HG03571 (cell line): ENCODE measurements at regions not wholly inside any gene's neighbourhood (a gene's known extent, or its start where the extent isn't known, plus 50 kb on each side); places are given as distances from the start of the nearest gene placed in this dataset.
"Not testable (repeated sequence)": the region's sequence is repeated elsewhere in the genome, so short reads cannot be mapped to it uniquely, and the experiment has no call there.

Experiments used
- ATAC-seq: cut with Tn5 transposase; IDR thresholded peaks from one replicate; pipeline ENCODE4 v1.9.1; 2021; ENCODE audit not compliant: unreplicated experiment

GRCh38 chr4:60926624-60927023, 273.5 kb upstream of the ADGRL3 start:
- ATAC-seq, result no peak

- ATAC-seq, result no peak
These were observed 269.3 kb upstream of the ADGRL3 start for GRCh38 chr4:60930866-60931265.

- ATAC-seq, result no peak
These were observed 265.4 kb upstream of the ADGRL3 start for GRCh38 chr4:60934566-60935295.

GRCh38 chr4:60938181-60938580, 261.9 kb upstream of the ADGRL3 start:
- no peak for ATAC-seq

- ATAC-seq, result no peak
These were observed 261.5 kb upstream of the ADGRL3 start for GRCh38 chr4:60938621-60939020.

GRCh38 chr4:60944060-60944459, 256.1 kb upstream of the ADGRL3 start:
- no peak for ATAC-seq

GRCh38 chr4:60945641-60946040, 254.5 kb upstream of the ADGRL3 start:
- ATAC-seq, result no peak

GRCh38 chr4:60948008-60948407, 252.1 kb upstream of the ADGRL3 start:
- no peak for ATAC-seq

- ATAC-seq, result no peak
These were observed 247.2 kb upstream of the ADGRL3 start for GRCh38 chr4:60952921-60953320.

- ATAC-seq, result no peak
These were observed 246.3 kb upstream of the ADGRL3 start for GRCh38 chr4:60953826-60954225.

GRCh38 chr4:60962286-60962685, 237.8 kb upstream of the ADGRL3 start:
- no peak for ATAC-seq

- no peak for ATAC-seq
These were observed 218.6 kb upstream of the ADGRL3 start for GRCh38 chr4:60981534-60981933.

- ATAC-seq, result no peak
These were observed 211.0 kb upstream of the ADGRL3 start for GRCh38 chr4:60989141-60989540.

GRCh38 chr4:60992037-60992436, 208.1 kb upstream of the ADGRL3 start:
- ATAC-seq, result no peak

GRCh38 chr4:61003301-61003700, 196.8 kb upstream of the ADGRL3 start:
- no peak for ATAC-seq

- no peak for ATAC-seq
These were observed 195.4 kb upstream of the ADGRL3 start for GRCh38 chr4:61004651-61005170.

GRCh38 chr4:61011051-61011450, 189.1 kb upstream of the ADGRL3 start:
- ATAC-seq, result no peak

- not testable (repeated sequence) for ATAC-seq
These were observed 188.2 kb upstream of the ADGRL3 start for GRCh38 chr4:61011936-61012335.

GRCh38 chr4:61024610-61025009, 175.5 kb upstream of the ADGRL3 start:
- no peak for ATAC-seq

- ATAC-seq, result no peak
These were observed 172.2 kb upstream of the ADGRL3 start for GRCh38 chr4:61027939-61028338.

GRCh38 chr4:61036071-61036684, 163.9 kb upstream of the ADGRL3 start:
- no peak for ATAC-seq

GRCh38 chr4:61041527-61041926, 158.6 kb upstream of the ADGRL3 start:
- ATAC-seq, result no peak

- no peak for ATAC-seq
These were observed 155.3 kb upstream of the ADGRL3 start for GRCh38 chr4:61044837-61045236.
